ENCODE measurements at regions not wholly inside any gene's neighbourhood (a gene's known extent, or its start where the extent isn't known, plus 50 kb on each side); places are given as distances from the start of the nearest gene placed in this dataset.
A peak's percentile ranks its signal among the peaks of the same experiment; 100 is the strongest.
"Not testable (repeated sequence)": the region's sequence is repeated elsewhere in the genome, so short reads cannot be mapped to it uniquely, and the experiment has no call there.

DNA sequence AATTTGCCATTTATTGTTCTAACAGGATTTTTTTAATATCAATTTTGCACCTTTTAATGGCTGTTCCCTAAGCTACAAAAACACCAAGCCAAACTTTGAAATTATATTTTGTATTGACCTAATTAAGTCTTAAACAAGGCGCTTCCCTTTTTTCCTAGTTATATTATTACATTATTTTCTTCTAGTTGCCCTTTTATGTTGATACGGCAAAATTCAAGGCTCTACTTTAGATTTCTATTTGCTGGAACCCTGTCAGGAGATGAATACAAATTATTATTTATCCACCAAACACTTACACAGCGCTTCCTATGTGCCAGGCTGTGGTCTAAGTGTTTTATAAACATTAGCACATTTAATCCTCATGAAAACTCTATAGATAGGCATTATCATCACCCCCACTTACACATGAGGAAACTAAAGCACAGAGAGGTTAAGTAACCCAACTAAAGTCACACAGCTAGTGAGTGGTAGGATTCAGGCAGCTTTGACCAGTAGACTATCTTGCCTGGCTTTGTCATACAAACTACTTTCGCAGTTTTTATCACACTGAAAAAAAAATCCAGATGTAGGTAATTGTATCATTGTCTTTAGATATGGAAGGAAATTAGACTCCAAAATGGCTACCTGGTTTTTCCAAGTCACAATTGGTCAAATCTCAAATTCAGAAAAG, 456.5 kb downstream of the STK39 start:
- no peak for DNase-seq

GRCh38 chr2:167790189-167790588, 457.2 kb downstream of the STK39 start:
- DNase-seq = no peak

DNA sequence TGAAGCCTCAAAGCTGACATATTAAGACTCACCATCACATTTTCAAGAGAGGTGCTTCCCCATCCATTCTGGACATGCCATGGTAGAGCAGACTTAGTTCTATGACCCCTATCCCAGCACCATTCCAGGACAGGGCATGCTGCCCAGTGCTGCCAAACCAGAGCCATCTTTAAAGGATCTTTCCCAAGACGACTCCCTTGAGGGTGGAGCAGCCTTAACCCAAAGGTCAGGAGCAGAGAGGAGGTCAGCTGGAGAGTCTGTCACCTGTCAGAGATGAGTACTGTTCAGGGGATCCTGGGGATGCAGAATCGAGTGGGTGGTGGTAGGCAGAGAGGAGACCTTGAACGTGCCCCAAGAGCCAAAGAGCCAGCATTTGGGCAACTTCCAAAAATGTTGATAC, 459.8 kb downstream of the STK39 start:
- DNase-seq = no peak

GRCh38 chr2:167787021-167787420, 460.4 kb downstream of the STK39 start:
- no peak for DNase-seq

DNA sequence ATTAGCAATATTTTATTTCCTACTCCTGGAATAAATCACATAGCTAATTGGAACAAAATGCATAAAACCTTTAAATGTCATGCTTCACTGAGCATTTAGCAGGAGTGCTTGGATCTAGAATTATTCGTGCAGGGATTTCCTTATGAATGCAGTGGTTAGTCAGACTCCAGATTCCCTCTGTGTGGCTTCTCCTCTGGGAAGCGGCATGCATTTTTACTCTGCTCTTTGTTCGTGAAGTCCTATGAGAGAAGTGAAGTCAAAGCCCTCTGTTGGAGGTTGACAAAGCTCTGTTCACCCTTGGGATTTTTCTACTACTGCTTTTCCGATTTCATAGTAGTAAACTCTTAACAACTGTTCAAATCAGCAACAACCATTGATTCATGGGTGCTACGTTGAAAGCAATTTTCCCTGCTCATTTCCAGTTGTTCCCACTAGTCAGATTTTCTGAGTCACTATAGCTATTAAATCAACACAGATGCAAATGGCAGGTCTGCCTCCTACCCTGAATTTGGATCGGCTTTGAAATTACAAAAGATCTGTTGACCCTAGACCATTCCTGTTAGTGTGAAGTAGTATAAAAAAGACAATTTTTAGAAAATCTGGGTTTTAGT, 461.7 kb downstream of the STK39 start:
- DNase-seq = no peak

GRCh38 chr2:167784084-167784425, 463.3 kb downstream of the STK39 start:
- peak; percentile 13 for DNase-seq

DNA sequence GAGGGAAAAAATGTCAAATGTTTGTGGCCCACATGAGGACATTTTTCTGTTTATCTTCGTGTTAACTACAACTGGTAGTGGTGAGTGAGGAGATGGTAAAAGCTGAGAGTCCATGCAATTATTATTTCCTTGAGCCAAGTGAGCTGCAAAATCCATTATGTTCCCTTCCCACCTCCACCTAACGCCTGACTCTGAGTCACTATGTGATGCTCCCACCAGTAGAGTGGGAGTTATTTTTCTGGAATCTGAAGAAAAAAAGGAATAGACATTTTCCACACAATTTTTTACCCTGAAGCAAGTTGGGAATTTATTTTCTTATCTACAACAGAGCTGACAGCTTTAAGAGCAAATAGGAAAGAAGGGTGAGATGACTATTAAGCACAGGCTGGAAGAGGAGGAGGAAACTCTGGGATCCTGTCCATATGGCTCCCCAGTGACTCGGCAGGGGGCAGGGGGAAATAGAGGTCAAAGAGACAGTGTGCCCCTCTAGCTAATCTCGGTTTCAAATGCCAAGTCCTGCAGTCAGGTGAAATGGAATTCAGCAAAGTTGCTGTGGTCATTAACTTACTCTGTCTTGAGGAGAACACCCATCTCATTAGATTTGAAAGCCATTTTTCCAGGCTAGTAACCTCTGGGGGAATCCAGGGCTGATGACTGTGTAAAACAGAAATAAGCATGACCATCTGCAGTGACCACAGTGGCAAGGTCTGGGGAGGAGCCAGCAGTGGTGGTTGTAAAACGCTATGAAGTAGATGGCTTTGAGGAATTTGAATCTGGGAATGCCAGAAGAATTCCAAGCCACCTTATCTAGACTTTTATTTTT, 463.9 kb downstream of the STK39 start:
- DNase-seq = no peak

DNA sequence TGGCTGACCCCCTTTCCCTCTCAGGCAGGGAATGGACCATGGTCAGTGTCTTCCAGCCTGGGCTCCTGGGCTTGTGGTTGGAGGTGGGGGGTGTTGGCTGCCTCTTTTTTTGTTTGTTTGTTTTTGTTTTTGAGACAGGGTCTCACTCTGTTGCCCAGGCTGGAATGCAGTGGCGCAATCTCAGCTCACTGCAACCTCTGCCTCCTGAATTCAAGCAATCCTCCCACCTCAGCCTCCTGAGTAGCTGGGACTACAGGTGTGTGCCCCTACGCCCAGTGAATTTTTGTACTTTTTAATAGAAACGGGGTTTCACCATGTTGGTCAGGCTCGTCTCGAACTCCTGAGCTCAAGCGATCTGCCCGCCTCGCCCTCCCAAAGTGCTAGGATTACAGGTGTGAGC, 465.8 kb downstream of the STK39 start:
- DNase-seq = not testable (repeated sequence)

- DNase-seq = no peak
Measured at GRCh38 chr2:167776359-167776758, 471.0 kb downstream of the STK39 start.

- no peak for DNase-seq
Measured at GRCh38 chr2:167771628-167772027, 475.8 kb downstream of the STK39 start.

DNA sequence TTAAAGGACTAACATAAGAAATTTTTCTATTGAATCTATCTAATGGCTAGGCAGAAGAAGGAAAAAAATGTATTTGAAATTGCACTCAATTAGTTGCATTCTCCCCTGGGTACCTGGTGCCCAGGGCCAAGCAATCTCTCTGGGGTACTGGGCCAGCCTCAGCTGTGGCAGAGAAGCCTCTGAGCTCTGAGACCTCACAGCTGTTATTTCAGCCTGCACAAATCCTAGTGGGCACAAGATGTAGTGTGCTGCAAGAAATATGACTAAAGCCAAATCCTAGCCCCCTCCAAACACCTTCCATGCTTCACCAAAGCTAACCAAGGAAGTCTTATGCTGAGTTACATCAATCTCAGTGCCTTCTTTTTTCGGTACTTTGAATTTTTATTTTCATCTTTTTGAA, 478.4 kb downstream of the STK39 start:
- no peak for DNase-seq

GRCh38 chr2:167767830-167768229, 479.6 kb downstream of the STK39 start:
- no peak for DNase-seq

- no peak for DNase-seq
Measured at GRCh38 chr2:167764772-167765341, 482.5 kb downstream of the STK39 start.

DNA sequence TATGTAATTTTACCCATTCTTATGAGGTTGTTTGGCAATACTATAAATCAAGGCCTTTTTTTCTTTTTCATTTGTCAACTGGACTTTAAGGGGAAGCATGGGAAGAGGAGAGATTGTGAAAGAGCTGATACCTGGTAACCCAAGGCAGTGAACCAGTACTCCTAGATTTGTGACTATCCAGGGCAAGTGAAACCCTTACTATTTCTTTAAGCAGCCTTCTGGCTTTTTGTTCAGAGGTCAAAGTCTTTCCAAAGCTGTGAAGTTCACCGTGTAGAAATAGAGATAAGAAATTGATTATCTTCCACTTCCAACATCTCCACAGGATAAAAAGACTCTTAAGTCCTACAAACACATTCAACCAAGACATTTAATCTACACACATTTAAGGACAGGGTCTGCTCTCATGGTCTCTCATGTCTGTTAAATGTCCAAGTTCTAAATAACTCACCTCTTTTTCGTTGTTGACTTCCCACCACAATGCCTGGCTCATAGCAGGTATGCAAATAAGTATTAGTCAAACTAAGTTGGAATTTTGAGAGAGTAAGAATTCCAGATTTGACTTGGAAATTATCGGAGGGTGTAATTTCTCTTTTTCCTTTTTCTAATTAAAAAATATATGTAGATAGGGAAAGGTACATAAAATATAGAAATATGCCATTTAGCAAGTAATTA, 485.8 kb downstream of the STK39 start:
- DNase-seq = no peak

- DNase-seq = no peak
Measured at GRCh38 chr2:167759531-167759930, 487.9 kb downstream of the STK39 start.

- no peak for DNase-seq
Measured at GRCh38 chr2:167758292-167758691, 489.1 kb downstream of the STK39 start.

- DNase-seq = no peak
Measured at GRCh38 chr2:167756446-167756845, 490.9 kb downstream of the STK39 start.

DNA sequence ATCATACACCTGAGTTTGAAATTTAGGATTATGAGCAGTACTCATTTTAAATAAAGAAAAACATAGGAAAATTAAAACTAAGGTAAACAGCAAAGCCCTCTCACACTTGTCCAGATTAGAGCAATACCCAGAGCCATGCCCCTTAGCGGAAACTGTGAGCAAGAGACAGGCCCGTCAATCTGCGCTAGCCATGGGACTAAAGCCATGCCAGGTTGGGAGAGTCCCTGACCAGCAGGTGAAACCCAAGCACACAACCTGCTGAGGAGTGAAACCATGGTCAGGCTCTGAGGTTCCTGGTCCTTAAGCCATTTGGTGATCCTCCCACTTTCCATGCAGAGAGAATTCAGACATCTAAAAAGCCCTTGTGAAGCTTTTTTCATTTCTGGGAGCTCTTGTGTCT, 494.3 kb downstream of the STK39 start:
- DNase-seq = no peak

DNA sequence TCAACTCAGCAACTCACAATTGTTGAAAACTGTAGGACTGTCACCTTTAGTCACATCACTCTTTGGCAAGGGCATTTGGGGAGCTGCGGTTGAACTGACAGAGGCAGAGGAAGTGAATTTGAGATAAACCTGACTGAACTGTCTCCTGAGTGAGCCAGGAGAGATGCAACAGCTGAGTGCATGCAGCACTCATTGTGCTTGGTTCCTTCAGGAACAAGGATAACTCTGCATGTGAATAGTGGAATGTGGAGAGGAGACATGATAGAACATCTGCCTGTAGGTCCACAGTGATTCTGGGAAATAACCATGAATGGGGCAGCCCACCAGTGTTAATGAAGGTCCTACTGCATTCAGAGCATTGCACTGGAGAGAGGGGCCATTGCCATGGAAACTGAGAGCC, 494.7 kb downstream of the STK39 start:
- no peak for DNase-seq

- no peak for DNase-seq
Measured at GRCh38 chr2:167750675-167751074, 496.7 kb downstream of the STK39 start.

DNA sequence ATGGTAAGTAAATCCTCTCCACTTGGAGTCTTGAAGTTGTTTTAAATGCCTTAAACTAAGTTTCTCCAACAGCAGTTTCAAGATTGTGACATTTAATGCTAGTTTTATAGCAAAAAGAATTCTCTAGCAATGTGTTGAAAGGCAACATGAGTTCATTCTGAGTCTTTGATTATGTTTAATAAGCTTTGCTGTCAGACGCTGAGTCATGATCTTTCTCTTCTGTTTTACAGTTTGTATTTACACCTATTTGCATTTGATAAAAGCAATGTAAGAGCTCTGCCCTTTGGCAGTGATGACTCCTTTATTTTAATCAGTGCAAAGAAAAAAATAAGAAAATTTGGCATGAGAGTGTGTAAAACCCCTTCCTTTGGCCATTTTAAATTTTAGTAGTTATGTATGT, 497.7 kb downstream of the STK39 start:
- DNase-seq = no peak

DNA sequence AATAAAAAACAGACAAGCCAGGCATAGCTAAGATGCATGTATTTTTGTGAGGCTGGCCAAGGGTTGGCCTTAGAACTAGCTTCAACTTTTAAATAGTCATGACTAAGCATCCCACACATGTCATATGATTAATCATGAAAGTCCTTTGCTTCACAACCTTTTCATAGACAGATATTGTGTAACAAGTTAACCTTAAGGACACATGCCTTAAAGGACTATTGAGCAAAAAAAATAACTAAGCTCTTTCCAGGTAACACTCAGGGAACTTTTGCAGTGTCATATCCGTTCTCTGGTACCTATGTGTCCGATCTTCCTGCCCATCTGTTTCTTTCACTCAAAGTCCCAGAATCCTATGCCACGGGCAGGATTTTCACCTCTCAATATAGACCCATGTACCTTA, 498.4 kb downstream of the STK39 start:
- DNase-seq = no peak

DNA sequence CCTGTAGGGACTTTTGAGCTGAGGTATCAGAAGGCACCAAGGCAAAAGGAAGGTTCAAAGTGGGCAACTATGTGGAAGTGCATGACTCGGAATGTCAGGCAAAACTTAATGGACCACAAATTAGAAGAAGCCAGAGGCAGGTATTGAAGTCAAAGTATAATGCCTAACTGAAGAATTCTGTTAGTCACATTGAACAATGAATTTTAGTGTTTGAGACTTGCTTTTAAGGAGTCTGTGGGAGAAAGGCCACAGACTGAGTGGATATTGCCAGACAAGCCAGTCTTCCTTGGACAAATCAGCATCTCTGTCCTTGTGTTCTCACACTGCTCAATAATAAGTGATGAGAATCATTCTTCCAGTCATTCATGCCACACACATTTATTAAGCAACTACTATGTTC, 498.9 kb downstream of the STK39 start:
- no peak for DNase-seq

All from NCI-H1092 treated with DMSO at 0.1 percent for 48 hours (cell line).